Breast epithelium (tissue), 3 donors: ENCODE measurements at regions not wholly inside any gene's neighbourhood (a gene's known extent, or its start where the extent isn't known, plus 50 kb on each side); places are given as distances from the start of the nearest gene placed in this dataset.

Experiments
- CTCF ChIP-seq, 3 donors: fragments of 450-650 bp; IDR thresholded peaks; one replicate each; pipeline ENCODE4 v1.5.1; 2016 to 2017; ENCODE audit warnings: antibody characterized with exemption in 3 of 3, mild to moderate bottlenecking in 3 of 3, moderate library complexity in 3 of 3
- POLR2A ChIP-seq: fragments of 450-650 bp; IDR thresholded peaks from one replicate; pipeline ENCODE4 v1.6.1; 2016; ENCODE audit warnings: antibody characterized with exemption, mild to moderate bottlenecking, moderate library complexity
- POLR2AphosphoS5 ChIP-seq, 3 donors: sonication (generic); formaldehyde crosslinking; IDR thresholded peaks; one replicate each; pipeline ENCODE4 v1.6.1; 2017; ENCODE audit warnings: antibody characterized with exemption in 3 of 3

DNA sequence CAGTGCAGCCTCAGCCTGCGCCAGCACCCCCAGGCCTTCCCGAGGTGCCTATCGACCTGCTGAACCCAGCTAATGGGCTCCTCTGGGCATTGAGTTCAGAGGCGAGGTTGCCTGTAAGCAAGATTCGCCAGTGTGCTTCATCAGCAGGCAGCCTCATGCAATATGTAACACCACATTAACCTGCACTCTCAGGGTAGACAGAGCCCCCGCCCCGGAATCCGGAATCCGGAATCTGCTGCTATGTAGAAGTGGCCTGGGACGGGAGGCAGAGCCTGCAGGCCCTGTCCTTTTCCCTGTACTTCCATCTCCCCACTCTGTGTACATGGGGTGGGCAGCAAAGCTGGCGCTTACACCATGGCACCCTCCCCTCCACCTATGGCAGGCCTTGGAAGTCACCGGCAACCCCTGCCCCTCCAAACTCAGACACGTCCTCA, 83.9 kb upstream of the RET start:
- no peak for TF ChIP-seq CTCF (IDR thresholded peaks at IDR 0.05)
- no peak for TF ChIP-seq POLR2AphosphoS5 (IDR thresholded peaks at IDR 0.05)
- TF ChIP-seq POLR2A: no peak
